GM23338 (cell line): ENCODE measurements at regions not wholly inside any gene's neighbourhood (a gene's known extent, or its start where the extent isn't known, plus 50 kb on each side); places are given as distances from the start of the nearest gene placed in this dataset.

ENCODE experiments used
- ATAC-seq: fragments of 200-7000 bp; cut with Tn5 transposase; 3 replicates; pipeline ENCODE4 v1.9.1; 2020
- DNase-seq: peaks from one replicate; pipeline ENCODE4 v3.0.0-alpha.2; 2015; ENCODE audit warnings: low spot score
- H2AFZ ChIP-seq: fragments of 200-600 bp; sonication (generic); 2 replicates; pipeline ENCODE4 v1.8.0; 2016; ENCODE audit warnings: antibody characterized with exemption, mild to moderate bottlenecking, moderate library complexity
- H3F3A ChIP-seq: fragments of 200-600 bp; sonication (generic); replicated peaks from 2 replicates; pipeline ENCODE4 v1.8.0; 2017; ENCODE audit warnings: antibody characterized with exemption, mixed run types, low read depth
- H3K27ac ChIP-seq: fragments of 200-600 bp; sonication (generic); 2 replicates; pipeline ENCODE4 v1.6.1; 2016; ENCODE audit warnings: low read depth
- H3K27me3 ChIP-seq: fragments of 200-600 bp; sonication (generic); 2 replicates; pipeline ENCODE4 v1.8.0; 2016; ENCODE audit warnings: mild to moderate bottlenecking, mixed run types, moderate library complexity; ENCODE audit not compliant: insufficient read depth
- H3K36me3 ChIP-seq: fragments of 200-600 bp; sonication (generic); 2 replicates; pipeline ENCODE4 v1.8.0; 2016; ENCODE audit warnings: mild to moderate bottlenecking; ENCODE audit not compliant: insufficient read depth
- H3K4me1 ChIP-seq: fragments of 200-600 bp; sonication (generic); 2 replicates; pipeline ENCODE4 v1.8.0; 2016; ENCODE audit warnings: mild to moderate bottlenecking, moderate library complexity; ENCODE audit not compliant: insufficient read depth
- H3K4me2 ChIP-seq: fragments of 200-600 bp; sonication (generic); 2 replicates; pipeline ENCODE4 v1.7.1; 2017; ENCODE audit warnings: mixed run types
- H3K4me3 ChIP-seq: fragments of 200-600 bp; sonication (generic); 2 replicates; pipeline ENCODE4 v1.6.1; 2016; ENCODE audit warnings: mixed run types
- H3K79me2 ChIP-seq: fragments of 200-600 bp; sonication (generic); replicated peaks from 2 replicates; pipeline ENCODE4 v1.8.0; 2017; ENCODE audit warnings: mild to moderate bottlenecking; ENCODE audit not compliant: insufficient read depth
- H3K9me2 ChIP-seq: fragments of 200-600 bp; sonication (generic); 2 replicates; pipeline ENCODE4 v1.8.0; 2017; ENCODE audit not compliant: insufficient read depth
- H4K20me1 ChIP-seq: fragments of 200-600 bp; sonication (generic); replicated peaks from 2 replicates; pipeline ENCODE4 v1.8.0; 2017; ENCODE audit warnings: mild to moderate bottlenecking; ENCODE audit not compliant: insufficient read depth
- H3K27ac Mint-ChIP-seq: 2 replicates; pipeline ENCODE4 v1.8.0; 2020; ENCODE audit warnings: inconsistent platforms, mild to moderate bottlenecking, moderate library complexity, mixed read lengths
- H3K27me3 Mint-ChIP-seq: 3 replicates; pipeline ENCODE4 v1.8.0; 2022; ENCODE audit warnings: low read depth, mild to moderate bottlenecking, moderate library complexity, mixed read lengths, inconsistent platforms; ENCODE audit not compliant: insufficient read depth, poor library complexity
- H3K36me3 Mint-ChIP-seq: 3 replicates; pipeline ENCODE4 v1.8.0; 2021; ENCODE audit warnings: low read depth, mild to moderate bottlenecking, inconsistent platforms, moderate library complexity, mixed read lengths
- H3K4me1 Mint-ChIP-seq: 3 replicates; pipeline ENCODE4 v1.8.0; 2020; ENCODE audit warnings: mild to moderate bottlenecking, inconsistent platforms, mixed read lengths
- H3K4me3 Mint-ChIP-seq: 3 replicates; pipeline ENCODE4 v1.8.0; 2021; ENCODE audit warnings: moderate library complexity, mild to moderate bottlenecking, inconsistent platforms, mixed read lengths
- H3K9me3 Mint-ChIP-seq: 3 replicates; pipeline ENCODE4 v1.8.0; 2020; ENCODE audit warnings: moderate library complexity, mild to moderate bottlenecking, inconsistent platforms, mixed read lengths
- CREB1 ChIP-seq: fragments of 250-450 bp; sonication (Bioruptor Pico); IDR thresholded peaks from 2 replicates; pipeline ENCODE4 v1.5.0; 2020; ENCODE audit warnings: low read depth, mild to moderate bottlenecking, moderate library complexity
- CTCF ChIP-seq, 2 experiments: fragments of 200-600 bp in 1 of 2; sonication (generic) in 1 of 2; conservative IDR thresholded peaks; 2 replicates each; pipeline versions ENCODE4 v1.5.1 to v1.6.1; 2016 to 2017; ENCODE audit warnings: antibody characterized with exemption in 2 of 2, low read depth in 2 of 2, mild to moderate bottlenecking in 2 of 2, moderate library complexity in 1 of 2
- POLR2AphosphoS5 ChIP-seq: IDR thresholded peaks from 2 replicates; pipeline ENCODE4 v1.6.1; 2016; ENCODE audit warnings: antibody characterized with exemption, low read depth
- REST ChIP-seq: IDR thresholded peaks from one replicate; pipeline ENCODE4 v1.6.1; 2018; ENCODE audit warnings: antibody characterized with exemption; ENCODE audit not compliant: unreplicated experiment
- STAT1 ChIP-seq: IDR thresholded peaks from one replicate; pipeline ENCODE4 v1.6.1; 2016; ENCODE audit warnings: antibody characterized with exemption; ENCODE audit not compliant: unreplicated experiment
- ZNF114 ChIP-seq: fragments of 250-450 bp; sonication (Bioruptor Pico); IDR thresholded peaks from 2 replicates; pipeline ENCODE4 v1.5.0; 2020; ENCODE audit warnings: mild to moderate bottlenecking, moderate library complexity
- ZNF331 ChIP-seq: fragments of 250-450 bp; sonication (Bioruptor Pico); IDR thresholded peaks from 2 replicates; pipeline ENCODE4 v1.5.0; 2020; ENCODE audit warnings: low read depth, mild to moderate bottlenecking, moderate library complexity

GRCh38 chr5:175385691-175386362, 58.2 kb downstream of the DRD1 start:
- Histone ChIP-seq H3K79me2 (no peaks in the 10 kb centered on the region), H3K4me3 (no peak overlapping the region), H3K4me2 (no peak overlapping the region), H3K4me1 (peaks cover 12% of the 10 kb centered on the region; the same call in 1 of the 2 replicates), H2AFZ (no peak overlapping the region), H3K9me2 (no peaks in the 10 kb centered on the region), H3F3A (no peaks in the 10 kb centered on the region), H3K27me3 (no peaks in the 10 kb centered on the region), H4K20me1 (no peaks in the 10 kb centered on the region), H3K36me3 (no peaks in the 10 kb centered on the region), H3K27ac (no peak overlapping the region)
- TF ChIP-seq CREB1 (CRISPR knock-in tag): no peak
- no peaks in the 10 kb centered on the region; the same call in 2 of the 3 replicates for H3K9me3 Mint-ChIP-seq
- peaks cover 3% of the 10 kb centered on the region for H3K27me3 Mint-ChIP-seq
- H3K27ac Mint-ChIP-seq: no peak overlapping the region
- H3K36me3 Mint-ChIP-seq: no peaks in the 10 kb centered on the region
- no peak for DNase-seq
- H3K4me3 Mint-ChIP-seq: no peak overlapping the region
- peaks cover 13% of the 10 kb centered on the region; the same call in 2 of the 3 replicates for H3K4me1 Mint-ChIP-seq
- no peak for ATAC-seq

GRCh38 chr5:175384724-175385552, 59.0 kb downstream of the DRD1 start:
- Histone ChIP-seq H3K4me3 (no peak overlapping the region), H3K27ac (no peak overlapping the region), H2AFZ (no peak overlapping the region), H4K20me1 (no peaks in the 10 kb centered on the region), H3K79me2 (no peaks in the 10 kb centered on the region), H3K4me1 (peaks cover 12% of the 10 kb centered on the region; the same call in 1 of the 2 replicates), H3K9me2 (no peaks in the 10 kb centered on the region), H3F3A (no peaks in the 10 kb centered on the region), H3K36me3 (no peaks in the 10 kb centered on the region), H3K27me3 (no peaks in the 10 kb centered on the region), H3K4me2 (no peak overlapping the region)
- H3K4me3 Mint-ChIP-seq: no peak overlapping the region
- H3K36me3 Mint-ChIP-seq: no peaks in the 10 kb centered on the region
- ATAC-seq (no peak), DNase-seq (no peak)
- H3K4me1 Mint-ChIP-seq: peaks cover 13% of the 10 kb centered on the region; the same call in 2 of the 3 replicates
- H3K27ac Mint-ChIP-seq: no peak overlapping the region
- peaks cover 3% of the 10 kb centered on the region for H3K27me3 Mint-ChIP-seq
- H3K9me3 Mint-ChIP-seq: no peaks in the 10 kb centered on the region; the same call in 2 of the 3 replicates
- no peak for TF ChIP-seq CTCF (conservative IDR thresholded peaks at IDR 0.05; ENCODE audit: low read depth in 2 of 2)
- no peak for TF ChIP-seq STAT1
- no peak for TF ChIP-seq ZNF114 (CRISPR knock-in tag)
- TF ChIP-seq POLR2AphosphoS5: no peak
- no peak for TF ChIP-seq REST
- no peak for TF ChIP-seq ZNF331
